ENCODE measurements at regions not wholly inside any gene's neighbourhood (a gene's known extent, or its start where the extent isn't known, plus 50 kb on each side); places are given as distances from the start of the nearest gene placed in this dataset.
"Not testable (repeated sequence)": the region's sequence is repeated elsewhere in the genome, so short reads cannot be mapped to it uniquely, and the experiment has no call there.

GRCh38 chr21:8194042-8194441 lies 2327.3 kb upstream of the TPTE start:
- DNase-seq (ENCODE audit: low read depth in 2 of 2), result not testable (repeated sequence)

DNA sequence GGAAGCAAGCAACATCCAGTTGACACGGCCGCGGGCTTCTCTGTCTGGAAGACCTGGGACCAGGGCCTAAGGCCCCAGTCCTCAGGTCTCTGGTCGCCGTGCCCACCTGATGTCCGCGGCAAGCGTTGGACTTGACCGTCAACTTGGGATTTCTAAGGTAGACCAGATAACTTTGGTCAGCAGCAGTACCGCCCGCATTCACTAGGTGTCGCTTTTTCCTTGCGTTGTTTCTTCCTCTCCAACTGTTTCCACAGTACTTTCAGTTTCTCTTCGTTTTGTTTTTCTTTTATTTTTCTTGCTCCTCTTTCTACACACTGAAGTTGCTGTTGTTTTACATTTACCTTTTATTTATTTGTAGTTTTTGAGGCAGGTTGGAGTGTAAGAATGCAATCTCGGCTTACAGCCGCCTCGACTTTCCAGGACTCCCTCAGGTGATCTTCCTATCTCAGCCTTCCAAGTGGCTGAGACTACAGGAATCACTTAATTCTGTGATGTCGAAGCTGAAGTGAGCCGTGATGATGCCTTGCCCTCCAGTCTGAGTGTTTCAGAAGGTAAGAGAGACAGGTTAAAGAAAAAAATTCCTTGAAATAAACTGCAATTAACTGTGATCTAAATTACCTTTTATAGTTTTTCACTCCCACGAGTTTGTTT lies 2323.9 kb upstream of the TPTE start:
- not testable (repeated sequence) for DNase-seq (ENCODE audit: low read depth in 2 of 2)

DNA sequence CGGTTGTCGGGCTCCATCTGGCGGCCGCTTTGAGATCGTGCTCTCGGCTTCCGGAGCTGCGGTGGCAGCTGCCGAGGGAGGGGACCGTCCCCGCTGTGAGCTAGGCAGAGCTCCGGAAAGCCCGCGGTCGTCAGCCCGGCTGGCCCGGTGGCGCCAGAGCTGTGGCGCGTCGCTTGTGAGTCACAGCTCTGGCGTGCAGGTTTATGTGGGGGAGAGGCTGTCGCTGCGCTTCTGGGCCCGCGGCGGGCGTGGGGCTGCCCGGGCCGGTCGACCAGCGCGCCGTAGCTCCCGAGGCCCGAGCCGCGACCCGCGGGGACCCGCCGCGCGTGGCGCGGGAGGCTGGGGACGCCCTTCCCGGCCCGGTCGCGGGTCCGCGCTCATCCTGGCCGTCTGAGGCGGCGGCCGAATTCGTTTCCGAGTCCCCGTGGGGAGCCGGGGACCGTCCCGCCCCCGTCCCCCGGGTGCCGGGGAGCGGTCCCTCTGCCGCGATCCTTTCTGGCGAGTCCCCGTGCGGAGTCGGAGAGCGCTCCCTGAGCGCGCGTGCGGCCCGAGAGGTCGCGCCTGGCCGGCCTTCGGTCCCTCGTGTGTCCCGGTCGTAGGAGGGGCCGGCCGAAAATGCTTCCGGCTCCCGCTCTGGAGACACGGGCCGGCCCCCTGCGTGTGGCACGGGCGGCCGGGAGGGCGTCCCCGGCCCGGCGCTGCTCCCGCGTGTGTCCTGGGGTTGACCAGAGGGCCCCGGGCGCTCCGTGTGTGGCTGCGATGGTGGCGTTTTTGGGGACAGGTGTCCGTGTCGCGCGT lies 2316.1 kb upstream of the TPTE start:
- not testable (repeated sequence) for DNase-seq (ENCODE audit: low read depth in 2 of 2)

DNA sequence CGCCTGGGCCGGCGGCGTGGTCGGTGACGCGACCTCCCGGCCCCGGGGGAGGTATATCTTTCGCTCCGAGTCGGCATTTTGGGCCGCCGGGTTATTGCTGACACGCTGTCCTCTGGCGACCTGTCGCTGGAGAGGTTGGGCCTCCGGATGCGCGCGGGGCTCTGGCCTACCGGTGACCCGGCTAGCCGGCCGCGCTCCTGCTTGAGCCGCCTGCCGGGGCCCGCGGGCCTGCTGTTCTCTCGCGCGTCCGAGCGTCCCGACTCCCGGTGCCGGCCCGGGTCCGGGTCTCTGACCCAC lies 2315.5 kb upstream of the TPTE start:
- not testable (repeated sequence) for DNase-seq (ENCODE audit: low read depth in 2 of 2)

DNA sequence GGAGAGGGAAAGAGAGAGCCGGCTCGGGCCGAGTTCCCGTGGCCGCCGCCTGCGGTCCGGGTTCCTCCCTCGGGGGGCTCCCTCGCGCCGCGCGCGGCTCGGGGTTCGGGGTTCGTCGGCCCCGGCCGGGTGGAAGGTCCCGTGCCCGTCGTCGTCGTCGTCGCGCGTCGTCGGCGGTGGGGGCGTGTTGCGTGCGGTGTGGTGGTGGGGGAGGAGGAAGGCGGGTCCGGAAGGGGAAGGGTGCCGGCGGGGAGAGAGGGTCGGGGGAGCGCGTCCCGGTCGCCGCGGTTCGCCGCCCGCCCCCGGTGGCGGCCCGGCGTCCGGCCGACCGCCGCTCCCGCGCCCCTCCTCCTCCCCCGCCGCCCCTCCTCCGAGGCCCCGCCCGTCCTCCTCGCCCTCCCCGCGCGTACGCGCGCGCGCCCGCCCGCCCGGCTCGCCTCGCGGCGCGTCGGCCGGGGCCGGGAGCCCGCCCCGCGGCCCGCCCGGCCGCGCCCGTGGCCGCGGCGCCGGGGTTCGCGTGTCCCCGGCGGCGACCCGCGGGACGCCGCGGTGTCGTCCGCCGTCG lies 2308.3 kb upstream of the TPTE start:
- peak in 1 of 2 donors; percentile 88 for DNase-seq (ENCODE audit: low read depth in 2 of 2)

DNA sequence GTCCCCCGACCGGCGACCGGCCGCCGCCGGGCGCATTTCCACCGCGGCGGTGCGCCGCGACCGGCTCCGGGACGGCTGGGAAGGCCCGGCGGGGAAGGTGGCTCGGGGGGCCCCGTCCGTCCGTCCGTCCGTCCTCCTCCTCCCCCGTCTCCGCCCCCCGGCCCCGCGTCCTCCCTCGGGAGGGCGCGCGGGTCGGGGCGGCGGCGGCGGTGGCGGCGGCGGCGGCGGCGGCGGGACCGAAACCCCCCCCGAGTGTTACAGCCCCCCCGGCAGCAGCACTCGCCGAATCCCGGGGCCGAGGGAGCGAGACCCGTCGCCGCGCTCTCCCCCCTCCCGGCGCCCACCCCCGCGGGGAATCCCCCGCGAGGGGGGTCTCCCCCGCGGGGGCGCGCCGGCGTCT lies 2306.8 kb upstream of the TPTE start:
- not testable (repeated sequence) for DNase-seq (ENCODE audit: low read depth in 2 of 2)

DNA sequence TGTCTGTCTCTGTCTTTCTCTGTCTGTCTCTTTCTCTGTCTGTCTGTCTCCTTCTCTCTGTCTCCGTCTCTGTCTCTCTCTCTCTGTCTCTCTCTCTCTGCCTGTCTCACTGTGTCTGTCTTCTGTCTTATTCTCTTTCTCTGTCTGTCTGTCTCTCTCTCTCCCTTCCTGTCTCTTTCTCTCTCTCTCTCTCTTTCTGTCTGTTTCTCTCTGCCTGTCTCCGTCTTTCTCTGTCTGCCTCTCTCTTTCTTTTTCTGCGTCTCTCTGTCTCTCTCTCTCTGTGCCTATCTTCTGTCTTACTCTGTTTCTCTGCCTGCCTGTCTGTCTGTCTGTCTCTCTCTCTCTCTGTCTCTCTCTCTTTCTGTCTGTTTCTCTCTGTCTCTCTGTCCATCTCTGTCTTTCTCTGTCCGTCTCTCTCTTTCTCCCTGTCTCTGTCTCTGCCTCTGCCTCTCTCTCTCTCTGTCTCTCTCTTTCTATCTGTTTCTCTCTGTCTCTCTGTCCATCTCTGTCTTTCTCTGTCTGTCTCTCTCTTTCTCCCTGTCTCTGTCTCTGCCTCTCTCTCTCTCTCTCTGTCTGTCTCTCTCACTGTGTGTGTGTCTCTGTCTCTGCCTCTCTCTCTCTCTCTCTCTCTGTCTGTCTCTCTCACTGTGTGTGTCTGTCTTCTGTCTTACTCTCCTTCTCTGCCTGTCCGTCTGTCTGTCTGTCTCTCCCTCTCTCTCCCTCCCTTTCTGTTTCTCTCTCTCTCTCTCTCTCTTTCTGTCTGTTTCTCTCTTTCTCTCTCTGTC lies 2291.8 kb upstream of the TPTE start:
- not testable (repeated sequence) for DNase-seq (ENCODE audit: low read depth in 2 of 2)

DNA sequence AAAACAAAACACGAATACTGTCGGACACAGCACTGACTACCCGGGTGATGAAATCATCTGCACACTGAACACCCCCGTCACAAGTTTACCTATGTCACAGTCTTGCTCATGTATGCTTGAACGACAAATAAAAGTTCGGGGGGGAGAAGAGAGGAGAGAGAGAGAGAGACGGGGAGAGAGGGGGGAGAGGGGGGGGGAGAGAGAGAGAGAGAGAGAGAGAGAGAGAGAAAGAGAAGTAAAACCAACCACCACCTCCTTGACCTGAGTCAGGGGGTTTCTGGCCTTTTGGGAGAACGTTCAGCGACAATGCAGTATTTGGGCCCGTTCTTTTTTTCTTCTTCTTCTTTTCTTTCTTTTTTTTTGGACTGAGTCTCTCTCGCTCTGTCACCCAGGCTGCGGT lies 2290.1 kb upstream of the TPTE start:
- DNase-seq (ENCODE audit: low read depth in 2 of 2), result not testable (repeated sequence)

GRCh38 chr21:8233000-8233399 lies 2288.4 kb upstream of the TPTE start:
- not testable (repeated sequence) for DNase-seq (ENCODE audit: low read depth in 2 of 2)

DNA sequence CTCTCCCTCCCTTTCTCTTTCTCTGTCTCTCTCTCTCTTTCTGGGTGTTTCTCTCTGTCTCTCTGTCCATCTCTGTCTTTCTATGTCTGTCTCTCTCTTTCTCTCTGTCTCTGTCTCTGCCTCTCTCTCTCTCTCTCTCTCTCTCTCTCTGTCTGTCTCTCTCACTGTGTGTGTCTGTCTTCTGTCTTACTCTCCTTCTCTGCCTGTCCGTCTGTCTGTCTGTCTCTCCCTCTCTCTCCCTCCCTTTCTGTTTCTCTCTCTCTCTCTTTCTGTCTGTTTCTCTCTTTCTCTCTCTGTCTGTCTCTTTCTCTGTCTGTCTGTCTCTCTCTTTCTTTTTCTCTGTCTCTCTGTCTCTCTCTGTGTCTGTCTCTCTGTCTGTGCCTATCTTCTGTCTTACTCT lies 2287.3 kb upstream of the TPTE start:
- DNase-seq (ENCODE audit: low read depth in 2 of 2), result not testable (repeated sequence)

GRCh38 chr21:8244723-8245641 lies 2276.4 kb upstream of the TPTE start:
- DNase-seq (ENCODE audit: low read depth in 2 of 2), result not testable (repeated sequence)

DNA sequence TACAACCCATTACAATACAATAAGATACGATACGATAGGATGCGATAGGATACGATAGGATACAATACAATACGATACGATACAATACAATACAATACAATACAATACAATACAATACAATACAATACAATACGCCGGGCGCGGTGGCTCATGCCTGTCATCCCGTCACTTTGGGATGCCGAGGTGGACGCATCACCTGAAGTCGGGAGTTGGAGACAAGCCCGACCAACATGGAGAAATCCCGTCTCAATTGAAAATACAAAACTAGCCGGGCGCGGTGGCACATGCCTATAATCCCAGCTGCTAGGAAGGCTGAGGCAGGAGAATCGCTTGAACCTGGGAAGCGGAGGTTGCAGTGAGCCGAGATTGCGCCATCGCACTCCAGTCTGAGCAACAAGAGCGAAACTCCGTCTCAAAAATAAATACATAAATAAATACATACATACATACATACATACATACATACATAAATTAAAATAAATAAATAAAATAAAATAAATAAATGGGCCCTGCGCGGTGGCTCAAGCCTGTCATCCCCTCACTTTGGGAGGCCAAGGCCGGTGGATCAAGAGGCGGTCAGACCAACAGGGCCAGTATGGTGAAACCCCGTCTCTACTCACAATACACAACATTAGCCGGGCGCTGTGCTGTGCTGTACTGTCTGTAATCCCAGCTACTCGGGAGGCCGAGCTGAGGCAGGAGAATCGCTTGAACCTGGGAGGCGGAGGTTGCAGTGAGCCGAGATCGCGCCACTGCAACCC lies 2275.6 kb upstream of the TPTE start:
- not testable (repeated sequence) for DNase-seq (ENCODE audit: low read depth in 2 of 2)

GRCh38 chr21:8251701-8252100 lies 2269.7 kb upstream of the TPTE start:
- DNase-seq (ENCODE audit: low read depth in 2 of 2), result not testable (repeated sequence)

GRCh38 chr21:8255094-8255493 lies 2266.3 kb upstream of the TPTE start:
- DNase-seq (ENCODE audit: low read depth in 2 of 2), result not testable (repeated sequence)

DNA sequence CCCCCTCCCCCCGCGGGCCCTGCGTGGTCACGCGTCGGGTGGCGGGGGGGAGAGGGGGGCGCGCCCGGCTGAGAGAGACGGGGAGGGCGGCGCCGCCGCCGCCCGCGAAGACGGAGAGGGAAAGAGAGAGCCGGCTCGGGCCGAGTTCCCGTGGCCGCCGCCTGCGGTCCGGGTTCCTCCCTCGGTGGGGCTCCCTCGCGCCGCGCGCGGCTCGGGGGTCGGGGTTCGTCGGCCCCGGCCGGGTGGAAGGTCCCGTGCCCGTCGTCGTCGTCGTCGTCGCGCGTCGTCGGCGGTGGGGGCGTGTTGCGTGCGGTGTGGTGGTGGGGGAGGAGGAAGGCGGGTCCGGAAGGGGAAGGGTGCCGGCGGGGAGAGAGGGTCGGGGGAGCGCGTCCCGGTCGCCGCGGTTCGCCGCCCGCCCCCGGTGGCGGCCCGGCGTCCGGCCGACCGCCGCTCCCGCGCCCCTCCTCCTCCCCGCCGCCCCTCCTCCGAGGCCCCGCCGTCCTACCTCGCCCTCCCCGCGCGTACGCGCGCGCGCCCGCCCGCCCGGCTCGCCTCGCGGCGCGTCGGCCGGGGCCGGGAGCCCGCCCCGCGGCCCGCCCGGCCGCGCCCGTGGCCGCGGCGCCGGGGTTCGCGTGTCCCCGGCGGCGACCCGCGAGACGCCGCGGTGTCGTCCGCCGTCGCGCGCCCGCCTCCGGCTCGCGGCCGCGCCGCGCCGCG lies 2264.1 kb upstream of the TPTE start:
- peak in 1 of 2 donors; percentile 4 for DNase-seq (ENCODE audit: low read depth in 2 of 2)

- DNase-seq (ENCODE audit: low read depth in 2 of 2), result not testable (repeated sequence)
These were observed 2261.2 kb upstream of the TPTE start for GRCh38 chr21:8260065-8260627.

Data from activated CD4-positive, alpha-beta T cell treated with anti-CD3 and anti-CD28 coated beads for 24 hours (primary cell).